Panc1 (cell line): ENCODE measurements at regions not wholly inside any gene's neighbourhood (a gene's known extent, or its start where the extent isn't known, plus 50 kb on each side); places are given as distances from the start of the nearest gene placed in this dataset.

Source experiments
- POLR2AphosphoS5 ChIP-seq: IDR thresholded peaks from 2 replicates; pipeline ENCODE4 v1.6.1; 2012; ENCODE audit warnings: mild to moderate bottlenecking, low read depth, low read length, moderate library complexity
- SIN3A ChIP-seq: IDR thresholded peaks from 2 replicates; pipeline ENCODE4 v1.6.1; 2012; ENCODE audit warnings: low read depth, mild to moderate bottlenecking, low read length, moderate library complexity, borderline replicate concordance; ENCODE audit not compliant: insufficient read depth
- TF ChIP-seq, protein P1 (sequence below): fragments of 450-650 bp; IDR thresholded peaks from 2 replicates; pipeline ENCODE4 v1.5.1; 2017; ENCODE audit warnings: mild to moderate bottlenecking
- TF ChIP-seq, protein P2 (sequence below), 2 experiments: IDR thresholded peaks; 2 replicates each; pipeline ENCODE4 v1.6.1; 2011 to 2012; ENCODE audit warnings: low read depth in 2 of 2, control low read depth in 1 of 2, low read length in 1 of 2, mild to moderate bottlenecking in 1 of 2, moderate library complexity in 1 of 2; ENCODE audit not compliant: insufficient read depth in 1 of 2

- TF ChIP-seq, protein P1, sequence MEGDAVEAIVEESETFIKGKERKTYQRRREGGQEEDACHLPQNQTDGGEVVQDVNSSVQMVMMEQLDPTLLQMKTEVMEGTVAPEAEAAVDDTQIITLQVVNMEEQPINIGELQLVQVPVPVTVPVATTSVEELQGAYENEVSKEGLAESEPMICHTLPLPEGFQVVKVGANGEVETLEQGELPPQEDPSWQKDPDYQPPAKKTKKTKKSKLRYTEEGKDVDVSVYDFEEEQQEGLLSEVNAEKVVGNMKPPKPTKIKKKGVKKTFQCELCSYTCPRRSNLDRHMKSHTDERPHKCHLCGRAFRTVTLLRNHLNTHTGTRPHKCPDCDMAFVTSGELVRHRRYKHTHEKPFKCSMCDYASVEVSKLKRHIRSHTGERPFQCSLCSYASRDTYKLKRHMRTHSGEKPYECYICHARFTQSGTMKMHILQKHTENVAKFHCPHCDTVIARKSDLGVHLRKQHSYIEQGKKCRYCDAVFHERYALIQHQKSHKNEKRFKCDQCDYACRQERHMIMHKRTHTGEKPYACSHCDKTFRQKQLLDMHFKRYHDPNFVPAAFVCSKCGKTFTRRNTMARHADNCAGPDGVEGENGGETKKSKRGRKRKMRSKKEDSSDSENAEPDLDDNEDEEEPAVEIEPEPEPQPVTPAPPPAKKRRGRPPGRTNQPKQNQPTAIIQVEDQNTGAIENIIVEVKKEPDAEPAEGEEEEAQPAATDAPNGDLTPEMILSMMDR = no peak
- TF ChIP-seq POLR2AphosphoS5 (no peak), SIN3A (no peak)
- TF ChIP-seq, protein P2, sequence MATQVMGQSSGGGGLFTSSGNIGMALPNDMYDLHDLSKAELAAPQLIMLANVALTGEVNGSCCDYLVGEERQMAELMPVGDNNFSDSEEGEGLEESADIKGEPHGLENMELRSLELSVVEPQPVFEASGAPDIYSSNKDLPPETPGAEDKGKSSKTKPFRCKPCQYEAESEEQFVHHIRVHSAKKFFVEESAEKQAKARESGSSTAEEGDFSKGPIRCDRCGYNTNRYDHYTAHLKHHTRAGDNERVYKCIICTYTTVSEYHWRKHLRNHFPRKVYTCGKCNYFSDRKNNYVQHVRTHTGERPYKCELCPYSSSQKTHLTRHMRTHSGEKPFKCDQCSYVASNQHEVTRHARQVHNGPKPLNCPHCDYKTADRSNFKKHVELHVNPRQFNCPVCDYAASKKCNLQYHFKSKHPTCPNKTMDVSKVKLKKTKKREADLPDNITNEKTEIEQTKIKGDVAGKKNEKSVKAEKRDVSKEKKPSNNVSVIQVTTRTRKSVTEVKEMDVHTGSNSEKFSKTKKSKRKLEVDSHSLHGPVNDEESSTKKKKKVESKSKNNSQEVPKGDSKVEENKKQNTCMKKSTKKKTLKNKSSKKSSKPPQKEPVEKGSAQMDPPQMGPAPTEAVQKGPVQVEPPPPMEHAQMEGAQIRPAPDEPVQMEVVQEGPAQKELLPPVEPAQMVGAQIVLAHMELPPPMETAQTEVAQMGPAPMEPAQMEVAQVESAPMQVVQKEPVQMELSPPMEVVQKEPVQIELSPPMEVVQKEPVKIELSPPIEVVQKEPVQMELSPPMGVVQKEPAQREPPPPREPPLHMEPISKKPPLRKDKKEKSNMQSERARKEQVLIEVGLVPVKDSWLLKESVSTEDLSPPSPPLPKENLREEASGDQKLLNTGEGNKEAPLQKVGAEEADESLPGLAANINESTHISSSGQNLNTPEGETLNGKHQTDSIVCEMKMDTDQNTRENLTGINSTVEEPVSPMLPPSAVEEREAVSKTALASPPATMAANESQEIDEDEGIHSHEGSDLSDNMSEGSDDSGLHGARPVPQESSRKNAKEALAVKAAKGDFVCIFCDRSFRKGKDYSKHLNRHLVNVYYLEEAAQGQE (IDR thresholded peaks at IDR 0.05; ENCODE audit: insufficient read depth in 1 of 2, low read depth in 2 of 2, low read length in 1 of 2) = no peak
Observed at GRCh38 chr7:41847606-41848005, 144.7 kb upstream of the INHBA start.
